Keratinocyte (primary cell): ENCODE measurements at regions not wholly inside any gene's neighbourhood (a gene's known extent, or its start where the extent isn't known, plus 50 kb on each side); places are given as distances from the start of the nearest gene placed in this dataset.

Experiments
- DNase-seq: peaks from one replicate; pipeline ENCODE4 v3.0.0-alpha.2; 2011; ENCODE audit warnings: low read depth, missing footprints, low spot score
- FAIRE-seq: peaks from 2 replicates; lab custom pipeline; 2011; peaks lifted over from hg19 to GRCh38; lab: Jason Lieb, UNC
- H2AFZ ChIP-seq: 2 replicates; pipeline ENCODE4 v1.6.0; 2012; ENCODE audit warnings: low read length, control low read depth, inconsistent platforms; ENCODE audit not compliant: control insufficient read depth
- H3K27ac ChIP-seq: 2 replicates; pipeline ENCODE4 v1.5.1; 2011; ENCODE audit warnings: low read length; ENCODE audit not compliant: control insufficient read depth, insufficient read depth
- H3K27me3 ChIP-seq: 3 replicates; pipeline ENCODE4 v1.6.0; 2011; ENCODE audit warnings: low read length; ENCODE audit not compliant: control insufficient read depth, insufficient read depth; ENCODE audit errors: extremely low read depth
- H3K36me3 ChIP-seq, 2 experiments: 2 replicates in 1 of 2; 3 replicates in 1 of 2; pipeline ENCODE4 v1.5.1; 2011; ENCODE audit warnings: low read length in 2 of 2, mild to moderate bottlenecking in 1 of 2; ENCODE audit not compliant: control insufficient read depth in 2 of 2, insufficient read depth in 2 of 2; ENCODE audit errors: extremely low read depth in 1 of 2
- H3K4me1 ChIP-seq: 3 replicates; pipeline ENCODE4 v1.5.1; 2011; ENCODE audit warnings: low read length; ENCODE audit not compliant: control insufficient read depth, insufficient read depth; ENCODE audit errors: extremely low read depth
- H3K4me2 ChIP-seq: 3 replicates; pipeline ENCODE4 v1.6.0; 2011; ENCODE audit warnings: low read depth, low read length; ENCODE audit not compliant: control insufficient read depth, insufficient read depth; ENCODE audit errors: extremely low read depth
- H3K4me3 ChIP-seq, 3 experiments: fragments of 200-600 bp in 1 of 3; sonication (generic) in 1 of 3; 2 replicates in 2 of 3; 3 replicates in 1 of 3; pipeline ENCODE4 v1.5.1; 2011 to 2016; ENCODE audit warnings: low read length in 3 of 3, mild to moderate bottlenecking in 3 of 3, control low read depth in 2 of 3, inconsistent platforms in 1 of 3, low read depth in 1 of 3, mixed read lengths in 1 of 3, mixed run types in 1 of 3, moderate library complexity in 1 of 3; ENCODE audit not compliant: control insufficient read depth in 2 of 3, insufficient read depth in 2 of 3; ENCODE audit errors: extremely low read depth in 1 of 3
- H3K79me2 ChIP-seq: 2 replicates; pipeline ENCODE4 v1.6.0; 2012; ENCODE audit warnings: low read length; ENCODE audit not compliant: control insufficient read depth, insufficient read depth
- H3K9ac ChIP-seq: 3 replicates; pipeline ENCODE4 v1.6.0; 2011; ENCODE audit warnings: low read length; ENCODE audit not compliant: control insufficient read depth, insufficient read depth; ENCODE audit errors: extremely low read depth
- H3K9me1 ChIP-seq: 3 replicates; pipeline ENCODE4 v1.6.0; 2011; ENCODE audit warnings: low read length; ENCODE audit not compliant: control insufficient read depth, insufficient read depth; ENCODE audit errors: extremely low read depth
- H3K9me3 ChIP-seq: 2 replicates; pipeline ENCODE4 v1.5.1; 2012; ENCODE audit warnings: low read depth, low read length; ENCODE audit not compliant: control insufficient read depth
- H4K20me1 ChIP-seq: 3 replicates; pipeline ENCODE4 v1.6.0; 2011; ENCODE audit warnings: low read length; ENCODE audit not compliant: control insufficient read depth, insufficient read depth; ENCODE audit errors: extremely low read depth
- EZH2 ChIP-seq: IDR thresholded peaks from one replicate; pipeline ENCODE4 v1.6.1; 2012; ENCODE audit warnings: inconsistent platforms, mild to moderate bottlenecking, low read length, moderate library complexity
- dilution Hi-C: fragments of 300-500 bp; cut with MboI; formaldehyde crosslinking; loops from one replicate; pipeline ENCODE4 v1.7.0; 2020; ENCODE audit warnings: low sequenced_read_pairs; ENCODE audit not compliant: extremely low pct_ligation_motif_present
- TF ChIP-seq, protein P1 (sequence below), 3 experiments: IDR thresholded peaks in 1 of 3; conservative IDR thresholded peaks in 1 of 3; optimal IDR thresholded peaks in 1 of 3; 2 replicates in 2 of 3; 3 replicates in 1 of 3; pipeline versions ENCODE3 to v1.5.1; 2011; ENCODE audit warnings: low read length in 3 of 3, mild to moderate bottlenecking in 3 of 3, moderate library complexity in 2 of 3, control low read depth in 1 of 3, inconsistent platforms in 1 of 3; ENCODE audit not compliant: insufficient read depth in 2 of 3; ENCODE audit errors: extremely low read depth in 1 of 3

- no peaks in the 10 kb centered on the region for H4K20me1 ChIP-seq
- H3K9ac ChIP-seq, result no peak overlapping the region
- H3K36me3 ChIP-seq, result no peaks in the 10 kb centered on the region
- H3K27ac ChIP-seq, result no peak overlapping the region
- TF ChIP-seq EZH2, result no peak
- TF ChIP-seq, protein P1, sequence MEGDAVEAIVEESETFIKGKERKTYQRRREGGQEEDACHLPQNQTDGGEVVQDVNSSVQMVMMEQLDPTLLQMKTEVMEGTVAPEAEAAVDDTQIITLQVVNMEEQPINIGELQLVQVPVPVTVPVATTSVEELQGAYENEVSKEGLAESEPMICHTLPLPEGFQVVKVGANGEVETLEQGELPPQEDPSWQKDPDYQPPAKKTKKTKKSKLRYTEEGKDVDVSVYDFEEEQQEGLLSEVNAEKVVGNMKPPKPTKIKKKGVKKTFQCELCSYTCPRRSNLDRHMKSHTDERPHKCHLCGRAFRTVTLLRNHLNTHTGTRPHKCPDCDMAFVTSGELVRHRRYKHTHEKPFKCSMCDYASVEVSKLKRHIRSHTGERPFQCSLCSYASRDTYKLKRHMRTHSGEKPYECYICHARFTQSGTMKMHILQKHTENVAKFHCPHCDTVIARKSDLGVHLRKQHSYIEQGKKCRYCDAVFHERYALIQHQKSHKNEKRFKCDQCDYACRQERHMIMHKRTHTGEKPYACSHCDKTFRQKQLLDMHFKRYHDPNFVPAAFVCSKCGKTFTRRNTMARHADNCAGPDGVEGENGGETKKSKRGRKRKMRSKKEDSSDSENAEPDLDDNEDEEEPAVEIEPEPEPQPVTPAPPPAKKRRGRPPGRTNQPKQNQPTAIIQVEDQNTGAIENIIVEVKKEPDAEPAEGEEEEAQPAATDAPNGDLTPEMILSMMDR (optimal IDR thresholded peaks at IDR 0.05 in 1 of 3, IDR thresholded peaks at IDR 0.05 in 1 of 3, conservative IDR thresholded peaks at IDR 0.05 in 1 of 3; ENCODE audit: extremely low read depth in 1 of 3, insufficient read depth in 2 of 3, low read length in 3 of 3), result no peak
- H3K27me3 ChIP-seq, result no peaks in the 10 kb centered on the region
- H2AFZ ChIP-seq, result no peak overlapping the region
- DNase-seq (no peak), FAIRE-seq (no peak)
- no peak overlapping the region for H3K4me3 ChIP-seq
- no peaks in the 10 kb centered on the region for H3K79me2 ChIP-seq
- no peak overlapping the region for H3K4me2 ChIP-seq
- dilution Hi-C loops, result no loop called here
- no peaks in the 10 kb centered on the region for H3K9me1 ChIP-seq
- H3K4me1 ChIP-seq, result no peaks in the 10 kb centered on the region
- H3K9me3 ChIP-seq, result no peaks in the 10 kb centered on the region
Observed at GRCh38 chr20:24241466-24241865, 228.0 kb upstream of the SYNDIG1 start.

DNA sequence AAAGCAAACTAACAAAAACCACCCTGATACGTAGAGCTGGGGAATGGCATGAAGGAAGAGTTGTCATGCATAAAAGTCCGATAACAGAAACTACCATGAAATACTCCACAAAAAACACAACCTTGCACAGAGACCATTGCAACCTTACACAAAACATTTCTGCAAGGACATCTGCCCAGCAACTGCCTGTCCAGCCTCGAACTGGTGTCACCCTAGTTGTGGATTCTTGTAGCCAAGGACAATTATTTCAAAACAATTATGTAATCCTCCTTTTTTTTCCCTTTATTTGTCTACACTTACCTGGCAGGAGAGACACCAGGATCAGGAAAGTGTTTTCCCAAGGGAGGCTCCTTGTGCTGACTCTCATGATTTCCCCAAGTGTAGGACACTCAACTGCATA lies 232.5 kb upstream of the SYNDIG1 start:
- dilution Hi-C loops, result no loop called here
- TF ChIP-seq, protein P1 (optimal IDR thresholded peaks at IDR 0.05 in 1 of 3, IDR thresholded peaks at IDR 0.05 in 1 of 3, conservative IDR thresholded peaks at IDR 0.05 in 1 of 3; ENCODE audit: extremely low read depth in 1 of 3, insufficient read depth in 2 of 3, low read length in 3 of 3), result no peak
- no peak for TF ChIP-seq EZH2
- Histone ChIP-seq H3K79me2 (no peaks in the 10 kb centered on the region), H3K27ac (no peak overlapping the region), H3K9me3 (no peaks in the 10 kb centered on the region), H3K9me1 (no peaks in the 10 kb centered on the region), H3K4me1 (no peaks in the 10 kb centered on the region), H2AFZ (no peak overlapping the region), H3K9ac (no peak overlapping the region), H3K27me3 (no peaks in the 10 kb centered on the region), H3K4me3 (no peak overlapping the region), H3K36me3 (no peaks in the 10 kb centered on the region), H3K4me2 (no peak overlapping the region), H4K20me1 (no peaks in the 10 kb centered on the region)
- FAIRE-seq (no peak), DNase-seq (no peak)
